PC-9 (cell line): ENCODE measurements at regions not wholly inside any gene's neighbourhood (a gene's known extent, or its start where the extent isn't known, plus 50 kb on each side); places are given as distances from the start of the nearest gene placed in this dataset.

Source experiments
- BruUV-seq: library from RNA; stranded (reverse); fragments of 400-500 nt; replicated peaks from 2 replicates; lab custom pipeline; 2021; lab: Mats Ljungman, UMichigan
- CTCF ChIA-PET: fragments of 300-600 bp; sonication (Branson Sonifier 250); formaldehyde crosslinking; loops from one replicate; lab custom pipeline; 2022; ENCODE audit warnings: antibody characterized with exemption; lab: Charles Lee
- POLR2A ChIA-PET: fragments of 300-600 bp; sonication (Branson Sonifier 250); formaldehyde crosslinking; loops from one replicate; lab custom pipeline; 2022; ENCODE audit warnings: antibody characterized with exemption; ENCODE audit not compliant: unreplicated experiment; lab: Charles Lee
- DNase-seq, 2 experiments: peaks; one replicate each; pipeline versions ENCODE4 v3.0.0 to v3.0.0-alpha.2; 2015 to 2022; ENCODE audit warnings: mixed read lengths in 1 of 2
- H2AFZ ChIP-seq: fragments of 200-600 bp; sonication (generic); 2 replicates; pipeline ENCODE4 v1.8.1; 2017; ENCODE audit warnings: antibody characterized with exemption
- H3F3A ChIP-seq: fragments of 200-600 bp; sonication (generic); 2 replicates; pipeline ENCODE4 v1.8.1; 2017; ENCODE audit warnings: antibody characterized with exemption, mild to moderate bottlenecking, low read depth; ENCODE audit not compliant: insufficient read depth
- H3K27ac ChIP-seq: fragments of 200-600 bp; sonication (generic); 2 replicates; pipeline ENCODE4 v1.6.1; 2016; ENCODE audit warnings: mixed run types
- H3K27me3 ChIP-seq: fragments of 200-600 bp; sonication (generic); 2 replicates; pipeline ENCODE4 v1.6.1; 2016; ENCODE audit warnings: low read depth, mixed run types; ENCODE audit not compliant: insufficient read depth
- H3K36me3 ChIP-seq: fragments of 200-600 bp; sonication (generic); 2 replicates; pipeline ENCODE4 v1.6.1; 2016; ENCODE audit warnings: low read depth, mixed run types
- H3K4me1 ChIP-seq: fragments of 200-600 bp; sonication (generic); replicated peaks from 2 replicates; pipeline ENCODE4 v1.6.1; 2016; ENCODE audit warnings: mixed run types; ENCODE audit not compliant: insufficient read depth
- H3K4me2 ChIP-seq: fragments of 200-600 bp; sonication (generic); 2 replicates; pipeline ENCODE4 v1.6.1; 2017; ENCODE audit warnings: mixed run types
- H3K4me3 ChIP-seq: fragments of 200-600 bp; sonication (generic); 2 replicates; pipeline ENCODE4 v1.6.1; 2016; ENCODE audit warnings: mixed run types
- H3K79me2 ChIP-seq: fragments of 200-600 bp; sonication (generic); 2 replicates; pipeline ENCODE4 v1.6.1; 2017; ENCODE audit warnings: low read depth, mixed run types
- H3K9me2 ChIP-seq: fragments of 200-600 bp; sonication (generic); 2 replicates; pipeline ENCODE4 v1.8.1; 2017; ENCODE audit warnings: mild to moderate bottlenecking; ENCODE audit not compliant: insufficient read depth
- H3K9me3 ChIP-seq: fragments of 200-600 bp; sonication (generic); 2 replicates; pipeline ENCODE4 v1.8.1; 2016; ENCODE audit warnings: low read depth; ENCODE audit not compliant: insufficient read depth
- H4K20me1 ChIP-seq: fragments of 200-600 bp; sonication (generic); 2 replicates; pipeline ENCODE4 v1.8.1; 2017; ENCODE audit not compliant: insufficient read depth
- EZH2 ChIP-seq: fragments of 200-600 bp; sonication (generic); IDR thresholded peaks from 2 replicates; pipeline ENCODE4 v1.8.0; 2017; ENCODE audit warnings: antibody characterized with exemption, low read depth
- intact Hi-C: fragments of 100-400 bp; cut with micrococcal nuclease; formaldehyde crosslinking; loops from one replicate; pipeline ENCODE4 v1.10.0; 2022; ENCODE audit not compliant: unreplicated experiment
- TF ChIP-seq, protein P1 (sequence below): fragments of 200-600 bp; sonication (generic); conservative IDR thresholded peaks from 2 replicates; pipeline ENCODE4 v1.6.1; 2017; ENCODE audit warnings: mixed run types, antibody characterized with exemption, mild to moderate bottlenecking, moderate library complexity

DNA sequence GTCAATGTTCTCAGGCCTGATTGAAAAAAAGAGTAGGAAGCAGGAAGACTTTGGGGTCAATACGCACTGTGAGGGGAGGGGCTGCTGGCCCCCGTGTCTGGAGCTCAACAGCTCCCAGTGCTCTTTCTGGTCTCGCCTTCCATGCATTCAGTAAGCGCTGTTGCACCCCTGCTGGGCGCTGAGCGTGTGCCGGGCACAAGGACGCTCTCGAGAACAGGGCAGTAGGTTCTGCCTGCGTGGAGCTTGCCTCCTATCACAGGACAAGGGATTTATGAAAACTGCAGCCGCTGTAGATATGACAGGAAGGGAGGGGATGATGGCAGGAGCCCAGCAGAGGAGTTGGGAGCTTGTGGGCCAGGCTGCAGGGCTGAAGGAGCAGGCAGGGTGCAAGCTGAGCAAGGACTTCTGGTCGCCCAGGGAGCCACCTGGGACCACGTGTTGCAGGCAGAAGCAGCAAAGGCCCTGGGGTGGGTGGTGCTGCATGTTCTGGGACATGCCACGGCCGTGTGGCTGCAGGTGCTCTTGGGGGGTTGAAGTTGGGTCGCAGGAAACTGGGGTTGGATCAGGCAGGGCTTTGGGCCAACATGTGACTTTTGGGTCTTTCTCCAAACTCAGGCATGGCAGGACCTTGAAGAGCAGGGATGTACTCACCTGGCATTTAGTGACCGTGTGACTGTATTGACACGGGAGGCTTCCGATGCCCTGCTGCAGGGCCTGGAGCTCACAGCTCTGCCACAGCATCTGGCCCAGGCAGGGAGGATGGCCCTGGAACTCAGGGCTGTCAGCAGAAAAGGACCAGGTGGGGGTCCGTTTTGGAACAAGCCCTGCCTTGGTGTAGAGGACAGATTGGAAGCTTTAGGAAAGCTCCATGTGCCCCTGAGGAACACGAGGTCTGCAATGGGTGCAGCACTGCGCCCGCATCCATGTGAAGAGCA is 97.9 kb downstream of the CPZ start:
- Histone ChIP-seq H3K4me3 (no peak overlapping the region), H3K79me2 (no peaks in the 10 kb centered on the region), H2AFZ (no peak overlapping the region), H4K20me1 (no peaks in the 10 kb centered on the region), H3K9me3 (no peaks in the 10 kb centered on the region), H3K4me1 (no peaks in the 10 kb centered on the region), H3K27ac (no peak overlapping the region), H3F3A (no peaks in the 10 kb centered on the region), H3K27me3 (peaks cover 83% of the 10 kb centered on the region), H3K36me3 (no peaks in the 10 kb centered on the region), H3K4me2 (no peak overlapping the region), H3K9me2 (no peaks in the 10 kb centered on the region)
- intact Hi-C loops, result no loop called here
- DNase-seq, result no peak
- ChIA-PET POLR2A (no interaction called here), CTCF (no interaction called here)
- TF ChIP-seq, protein P1, sequence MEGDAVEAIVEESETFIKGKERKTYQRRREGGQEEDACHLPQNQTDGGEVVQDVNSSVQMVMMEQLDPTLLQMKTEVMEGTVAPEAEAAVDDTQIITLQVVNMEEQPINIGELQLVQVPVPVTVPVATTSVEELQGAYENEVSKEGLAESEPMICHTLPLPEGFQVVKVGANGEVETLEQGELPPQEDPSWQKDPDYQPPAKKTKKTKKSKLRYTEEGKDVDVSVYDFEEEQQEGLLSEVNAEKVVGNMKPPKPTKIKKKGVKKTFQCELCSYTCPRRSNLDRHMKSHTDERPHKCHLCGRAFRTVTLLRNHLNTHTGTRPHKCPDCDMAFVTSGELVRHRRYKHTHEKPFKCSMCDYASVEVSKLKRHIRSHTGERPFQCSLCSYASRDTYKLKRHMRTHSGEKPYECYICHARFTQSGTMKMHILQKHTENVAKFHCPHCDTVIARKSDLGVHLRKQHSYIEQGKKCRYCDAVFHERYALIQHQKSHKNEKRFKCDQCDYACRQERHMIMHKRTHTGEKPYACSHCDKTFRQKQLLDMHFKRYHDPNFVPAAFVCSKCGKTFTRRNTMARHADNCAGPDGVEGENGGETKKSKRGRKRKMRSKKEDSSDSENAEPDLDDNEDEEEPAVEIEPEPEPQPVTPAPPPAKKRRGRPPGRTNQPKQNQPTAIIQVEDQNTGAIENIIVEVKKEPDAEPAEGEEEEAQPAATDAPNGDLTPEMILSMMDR, result no peak
- TF ChIP-seq EZH2, result no peak
- no TSS peak for BruUV-seq

DNA sequence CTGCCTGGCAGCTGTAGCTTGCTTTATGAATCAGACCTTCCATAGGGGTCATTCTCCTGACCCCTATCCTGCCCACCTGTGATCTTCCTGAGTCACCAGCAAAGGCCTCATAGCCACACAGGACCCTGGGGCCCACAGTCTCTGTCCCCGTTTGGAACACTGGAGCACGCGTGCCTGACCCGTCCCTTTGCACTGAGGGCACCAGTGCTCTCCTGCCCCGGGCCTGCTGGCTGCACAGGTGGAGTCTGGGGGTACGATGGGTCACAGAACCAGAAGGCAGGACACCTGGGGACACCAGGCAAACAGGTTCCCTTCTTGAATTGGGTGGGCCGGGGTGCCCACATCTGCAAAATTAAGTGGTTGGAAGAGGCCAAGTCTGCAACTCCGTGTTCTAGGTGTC is 97.2 kb downstream of the CPZ start:
- TF ChIP-seq, protein P1, result no peak
- no peak for TF ChIP-seq EZH2
- Histone ChIP-seq H4K20me1 (no peaks in the 10 kb centered on the region), H3K4me3 (no peak overlapping the region), H3K4me2 (no peak overlapping the region), H3F3A (no peaks in the 10 kb centered on the region), H3K36me3 (no peaks in the 10 kb centered on the region), H2AFZ (no peak overlapping the region), H3K79me2 (no peaks in the 10 kb centered on the region), H3K9me3 (no peaks in the 10 kb centered on the region), H3K9me2 (no peaks in the 10 kb centered on the region), H3K27ac (no peak overlapping the region), H3K4me1 (no peaks in the 10 kb centered on the region), H3K27me3 (peaks cover 82% of the 10 kb centered on the region)
- CTCF ChIA-PET, result no interaction called here
- no TSS peak for BruUV-seq
- DNase-seq, result no peak
- POLR2A ChIA-PET, result no interaction called here
- intact Hi-C loops, result loop anchor here (2.0 kb wide), 1 partner anchor 229 kb away; no protein-coding TSS in a partner anchor

DNA sequence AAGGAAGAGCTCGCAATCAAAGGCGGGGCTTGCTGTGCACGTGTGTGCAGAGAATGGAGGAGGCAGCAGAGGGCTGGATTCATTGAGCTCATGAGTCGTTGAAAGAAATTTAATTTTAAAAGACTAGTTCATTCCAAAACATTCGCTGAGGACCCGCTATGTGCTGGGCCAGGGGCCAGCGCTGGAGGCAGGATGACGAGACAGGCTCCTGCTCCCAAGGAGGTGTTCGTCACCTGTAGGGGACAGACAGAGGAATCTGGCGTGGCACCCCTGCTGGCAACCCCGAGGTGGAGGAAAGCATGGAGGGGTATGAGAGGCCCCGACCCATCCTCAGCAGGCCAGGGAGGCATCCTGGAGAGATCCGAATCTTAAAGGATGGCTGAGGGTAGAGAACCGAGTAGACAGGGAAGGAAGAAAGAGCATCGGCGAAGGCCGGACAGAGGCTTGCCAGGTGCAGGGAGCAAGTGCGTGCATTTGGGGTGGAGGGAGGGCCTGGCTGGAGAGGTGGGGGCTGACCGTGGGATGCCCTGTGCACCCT is 96.4 kb downstream of the CPZ start:
- no peak for TF ChIP-seq EZH2
- TF ChIP-seq, protein P1, result no peak
- no TSS peak for BruUV-seq
- intact Hi-C loops, result loop anchor here (2.0 kb wide), 1 partner anchor 230 kb away; no protein-coding TSS in a partner anchor
- no peak overlapping the region for H2AFZ ChIP-seq
- no peaks in the 10 kb centered on the region for H3K4me1 ChIP-seq
- no peaks in the 10 kb centered on the region for H3K9me3 ChIP-seq
- H3F3A ChIP-seq, result no peaks in the 10 kb centered on the region
- ChIA-PET POLR2A (interaction anchor here (0.6 kb wide), 1 partner anchor 54 kb away, joined by 3 read pairs; no protein-coding TSS in a partner anchor), CTCF (no interaction called here)
- H4K20me1 ChIP-seq, result no peaks in the 10 kb centered on the region
- H3K27me3 ChIP-seq, result peaks cover 80% of the 10 kb centered on the region
- no peak for DNase-seq
- no peaks in the 10 kb centered on the region for H3K79me2 ChIP-seq
- H3K4me2 ChIP-seq, result no peak overlapping the region
- no peak overlapping the region for H3K4me3 ChIP-seq
- H3K9me2 ChIP-seq, result no peaks in the 10 kb centered on the region
- H3K36me3 ChIP-seq, result no peaks in the 10 kb centered on the region
- H3K27ac ChIP-seq, result no peak overlapping the region
